Right lung (tissue), 2 donors: ENCODE measurements at regions not wholly inside any gene's neighbourhood (a gene's known extent, or its start where the extent isn't known, plus 50 kb on each side); places are given as distances from the start of the nearest gene placed in this dataset.

Experiments
- DNase-seq, 2 donors: peaks; one replicate each; pipeline ENCODE4 v3.0.0-alpha.2; 2013

- DNase-seq: no peak
These were observed 983.2 kb upstream of the CDH2 start for GRCh38 chr18:29160170-29160569.

- DNase-seq: no peak
These were observed 981.0 kb upstream of the CDH2 start for GRCh38 chr18:29157905-29158304.

GRCh38 chr18:29157057-29157780 is 980.3 kb upstream of the CDH2 start:
- DNase-seq: no peak

GRCh38 chr18:29156531-29156930 is 979.6 kb upstream of the CDH2 start:
- no peak for DNase-seq

GRCh38 chr18:29154758-29155725 is 978.1 kb upstream of the CDH2 start:
- DNase-seq: no peak

GRCh38 chr18:29154196-29154757 is 977.3 kb upstream of the CDH2 start:
- no peak for DNase-seq

GRCh38 chr18:29153091-29153490 is 976.2 kb upstream of the CDH2 start:
- no peak for DNase-seq

- no peak for DNase-seq
These were observed 971.0 kb upstream of the CDH2 start for GRCh38 chr18:29147944-29148343.

- DNase-seq: no peak
These were observed 969.1 kb upstream of the CDH2 start for GRCh38 chr18:29146068-29146467.

GRCh38 chr18:29140590-29140989 is 963.7 kb upstream of the CDH2 start:
- DNase-seq: no peak

GRCh38 chr18:29137773-29138495 is 961.0 kb upstream of the CDH2 start:
- DNase-seq: no peak

GRCh38 chr18:29123706-29124530 is 947.0 kb upstream of the CDH2 start:
- no peak for DNase-seq

- DNase-seq: no peak
These were observed 927.7 kb upstream of the CDH2 start for GRCh38 chr18:29104671-29105070.

- DNase-seq: no peak
These were observed 927.3 kb upstream of the CDH2 start for GRCh38 chr18:29104227-29104626.

GRCh38 chr18:29096079-29096770 is 919.3 kb upstream of the CDH2 start:
- DNase-seq: no peak

- DNase-seq: no peak
These were observed 910.8 kb upstream of the CDH2 start for GRCh38 chr18:29087616-29088246.

- DNase-seq: no peak
These were observed 907.2 kb upstream of the CDH2 start for GRCh38 chr18:29084120-29084519.

GRCh38 chr18:29083545-29083944 is 906.6 kb upstream of the CDH2 start:
- no peak for DNase-seq

- DNase-seq: no peak
These were observed 904.0 kb upstream of the CDH2 start for GRCh38 chr18:29080946-29081345.

GRCh38 chr18:29078273-29078672 is 901.3 kb upstream of the CDH2 start:
- DNase-seq: no peak
